Renal pelvis (tissue), 1 donor: ENCODE measurements at regions not wholly inside any gene's neighbourhood (a gene's known extent, or its start where the extent isn't known, plus 50 kb on each side); places are given as distances from the start of the nearest gene placed in this dataset.
"Not testable (repeated sequence)": the region's sequence is repeated elsewhere in the genome, so short reads cannot be mapped to it uniquely, and the experiment has no call there.

Experiments
- DNase-seq: peaks from one replicate; pipeline ENCODE4 v3.0.0-alpha.2; 2013

- DNase-seq: no peak
These were observed 113.0 kb downstream of the SNRPN start for GRCh38 chr15:25067725-25068309.

GRCh38 chr15:25068696-25069095 lies 113.9 kb downstream of the SNRPN start:
- no peak for DNase-seq

GRCh38 chr15:25070353-25070963 lies 115.7 kb downstream of the SNRPN start:
- no peak for DNase-seq

GRCh38 chr15:25072857-25073476 lies 118.2 kb downstream of the SNRPN start:
- no peak for DNase-seq

GRCh38 chr15:25087137-25087536 lies 132.3 kb downstream of the SNRPN start:
- DNase-seq: no peak

- no peak for DNase-seq
These were observed 133.5 kb downstream of the SNRPN start for GRCh38 chr15:25088261-25088790.

GRCh38 chr15:25089577-25089976 lies 134.8 kb downstream of the SNRPN start:
- DNase-seq: no peak

GRCh38 chr15:25090073-25090733 lies 135.4 kb downstream of the SNRPN start:
- DNase-seq: no peak

GRCh38 chr15:25091421-25092158 lies 136.8 kb downstream of the SNRPN start:
- DNase-seq: no peak

- DNase-seq: no peak
These were observed 137.9 kb downstream of the SNRPN start for GRCh38 chr15:25092661-25093060.

GRCh38 chr15:25093455-25094029 lies 138.8 kb downstream of the SNRPN start:
- DNase-seq: no peak

GRCh38 chr15:25094066-25094465 lies 139.3 kb downstream of the SNRPN start:
- DNase-seq: no peak

- no peak for DNase-seq
These were observed 139.7 kb downstream of the SNRPN start for GRCh38 chr15:25094519-25094918.

GRCh38 chr15:25095179-25095578 lies 140.4 kb downstream of the SNRPN start:
- no peak for DNase-seq

GRCh38 chr15:25099966-25100365 lies 145.2 kb downstream of the SNRPN start:
- not testable (repeated sequence) for DNase-seq

GRCh38 chr15:25106209-25106608 lies 151.4 kb downstream of the SNRPN start:
- no peak for DNase-seq

- no peak for DNase-seq
These were observed 179.0 kb downstream of the SNRPN start for GRCh38 chr15:25133804-25134203.

GRCh38 chr15:25134546-25134945 lies 179.8 kb downstream of the SNRPN start:
- peak; percentile 4 for DNase-seq

- no peak for DNase-seq
These were observed 181.3 kb downstream of the SNRPN start for GRCh38 chr15:25136119-25136518.

- DNase-seq: no peak
These were observed 182.2 kb downstream of the SNRPN start for GRCh38 chr15:25137013-25137412.

GRCh38 chr15:25169318-25169717 lies 214.5 kb downstream of the SNRPN start:
- DNase-seq: no peak
